ENCODE measurements at regions not wholly inside any gene's neighbourhood (a gene's known extent, or its start where the extent isn't known, plus 50 kb on each side); places are given as distances from the start of the nearest gene placed in this dataset.

DNA sequence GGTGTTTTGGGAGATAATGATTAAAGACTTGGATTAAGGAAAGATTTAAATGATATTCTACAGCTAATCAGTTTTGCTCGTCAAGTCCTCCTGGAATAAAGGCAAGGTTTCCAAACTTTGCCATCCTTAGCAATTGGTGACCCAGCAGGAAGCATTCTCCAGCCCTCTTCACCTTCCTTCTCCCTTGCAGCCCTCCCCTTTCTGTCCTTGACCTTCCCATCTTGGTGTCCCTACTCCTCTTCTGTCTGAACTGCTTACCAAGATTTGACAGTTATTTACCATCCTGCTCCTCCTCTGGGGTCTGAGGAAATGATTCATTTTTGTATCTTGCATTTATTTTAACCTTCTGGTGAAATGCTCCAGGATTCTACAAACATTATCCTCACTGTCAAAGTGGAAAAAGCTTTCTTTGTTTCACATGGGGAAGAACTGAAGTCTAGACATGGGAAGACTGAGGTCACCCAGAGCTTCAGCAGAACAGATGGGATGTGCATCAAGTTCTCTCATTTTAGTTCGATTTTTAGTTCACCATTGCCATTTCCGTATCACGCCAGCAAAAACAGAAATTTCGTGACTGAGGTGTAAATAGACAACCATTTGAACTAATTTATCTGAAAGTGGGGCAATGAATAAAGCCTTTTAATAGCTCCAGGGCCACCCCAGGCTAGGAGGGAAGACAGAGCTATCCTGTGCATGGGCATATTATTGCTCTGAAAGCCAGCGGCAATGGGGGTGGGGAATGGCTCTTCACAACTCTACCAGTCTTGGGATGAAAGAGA lies 504.4 kb upstream of the PLXNA2 start:
- no peak overlapping the region for H3K4me3 ChIP-seq (ENCODE audit: control insufficient read depth, low read depth, low read length)

DNA sequence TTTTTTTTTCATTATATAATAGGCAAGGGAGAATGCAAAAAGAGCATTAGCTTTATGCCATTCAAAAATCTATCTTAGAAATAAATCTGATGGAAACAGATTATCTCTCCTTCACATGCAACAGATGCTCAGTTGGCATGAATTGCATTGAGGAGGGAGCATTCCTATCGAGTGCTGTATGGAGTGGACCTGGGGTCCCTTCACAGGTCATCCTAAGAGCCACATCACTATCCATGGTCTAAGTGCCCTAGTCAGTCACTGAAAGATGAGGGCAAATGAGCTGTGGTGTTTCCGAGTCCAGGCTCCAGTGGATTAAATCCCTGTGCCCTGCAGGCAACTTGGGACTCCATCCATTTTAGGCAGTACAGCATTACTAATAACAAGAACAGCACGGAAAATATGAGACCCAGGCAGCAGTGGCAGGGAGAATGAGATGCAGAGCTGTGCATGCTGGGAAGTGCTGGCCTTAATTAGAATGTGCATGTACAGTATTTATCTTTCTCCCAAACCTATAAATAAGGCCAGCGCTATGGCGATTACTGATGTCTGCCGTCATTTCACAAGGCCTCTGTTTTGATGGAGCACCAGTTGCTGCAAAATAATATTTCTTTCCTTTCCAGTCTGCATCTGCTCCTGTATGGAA lies 512.3 kb upstream of the PLXNA2 start:
- DNase-seq (ENCODE audit: low read depth) = no peak
- H3K4me3 ChIP-seq (ENCODE audit: control insufficient read depth, low read depth, low read length) = no peak overlapping the region
- TF ChIP-seq, protein P1, sequence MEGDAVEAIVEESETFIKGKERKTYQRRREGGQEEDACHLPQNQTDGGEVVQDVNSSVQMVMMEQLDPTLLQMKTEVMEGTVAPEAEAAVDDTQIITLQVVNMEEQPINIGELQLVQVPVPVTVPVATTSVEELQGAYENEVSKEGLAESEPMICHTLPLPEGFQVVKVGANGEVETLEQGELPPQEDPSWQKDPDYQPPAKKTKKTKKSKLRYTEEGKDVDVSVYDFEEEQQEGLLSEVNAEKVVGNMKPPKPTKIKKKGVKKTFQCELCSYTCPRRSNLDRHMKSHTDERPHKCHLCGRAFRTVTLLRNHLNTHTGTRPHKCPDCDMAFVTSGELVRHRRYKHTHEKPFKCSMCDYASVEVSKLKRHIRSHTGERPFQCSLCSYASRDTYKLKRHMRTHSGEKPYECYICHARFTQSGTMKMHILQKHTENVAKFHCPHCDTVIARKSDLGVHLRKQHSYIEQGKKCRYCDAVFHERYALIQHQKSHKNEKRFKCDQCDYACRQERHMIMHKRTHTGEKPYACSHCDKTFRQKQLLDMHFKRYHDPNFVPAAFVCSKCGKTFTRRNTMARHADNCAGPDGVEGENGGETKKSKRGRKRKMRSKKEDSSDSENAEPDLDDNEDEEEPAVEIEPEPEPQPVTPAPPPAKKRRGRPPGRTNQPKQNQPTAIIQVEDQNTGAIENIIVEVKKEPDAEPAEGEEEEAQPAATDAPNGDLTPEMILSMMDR (IDR thresholded peaks at IDR 0.05; ENCODE audit: control insufficient read depth, insufficient read depth, low read depth, low read length, missing control alignments) = no peak

More for the DNA sequence above, 504.4 kb upstream of the PLXNA2 start:
- no peak for DNase-seq (ENCODE audit: low read depth)
- TF ChIP-seq, protein P1 (IDR thresholded peaks at IDR 0.05; ENCODE audit: control insufficient read depth, insufficient read depth, low read depth, low read length, missing control alignments) = no peak

DNA sequence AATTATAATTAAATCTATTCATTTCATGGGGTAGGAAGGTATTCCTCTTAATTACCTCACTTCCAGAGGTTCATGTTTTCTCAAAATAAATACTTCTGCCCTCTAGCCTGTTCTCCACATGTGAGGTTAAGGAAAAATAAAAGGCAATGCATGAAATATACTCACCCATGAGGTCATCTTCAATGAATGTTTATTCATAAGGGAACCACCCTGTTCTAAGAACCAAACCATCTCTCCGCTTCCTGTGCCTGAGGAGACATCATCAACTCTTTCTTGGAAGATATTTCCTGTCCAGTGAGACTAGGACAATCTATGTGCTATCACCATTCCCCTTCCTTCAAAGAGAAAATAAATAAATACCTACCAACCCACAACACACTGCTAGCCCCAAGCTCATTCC lies 513.7 kb upstream of the PLXNA2 start:
- DNase-seq (ENCODE audit: low read depth) = no peak
- H3K4me3 ChIP-seq (ENCODE audit: control insufficient read depth, low read depth, low read length) = no peak overlapping the region
- TF ChIP-seq, protein P1 (IDR thresholded peaks at IDR 0.05; ENCODE audit: control insufficient read depth, insufficient read depth, low read depth, low read length, missing control alignments) = no peak

DNA sequence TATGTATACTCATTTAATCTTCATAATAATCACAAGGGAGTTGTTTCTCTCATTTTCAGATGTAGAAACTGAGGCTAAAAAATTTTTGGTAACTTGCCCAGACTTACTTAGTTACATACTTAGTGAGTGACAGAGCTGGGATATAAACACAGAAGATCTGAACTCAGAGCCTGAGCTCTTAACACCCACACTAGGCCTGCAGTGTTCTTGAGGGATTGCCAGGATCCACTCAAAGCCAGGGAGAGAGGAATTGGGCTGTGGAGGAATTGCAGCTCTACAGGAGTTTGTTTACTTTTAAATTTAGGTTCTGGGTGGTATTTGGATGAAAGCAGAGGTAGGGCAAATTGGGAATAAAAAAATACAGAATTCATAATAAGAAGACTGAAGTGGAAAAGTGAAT lies 515.1 kb upstream of the PLXNA2 start:
- no peak for DNase-seq (ENCODE audit: low read depth)
- H3K4me3 ChIP-seq (ENCODE audit: control insufficient read depth, low read depth, low read length) = no peak overlapping the region
- TF ChIP-seq, protein P1 (IDR thresholded peaks at IDR 0.05; ENCODE audit: control insufficient read depth, insufficient read depth, low read depth, low read length, missing control alignments) = no peak

DNA sequence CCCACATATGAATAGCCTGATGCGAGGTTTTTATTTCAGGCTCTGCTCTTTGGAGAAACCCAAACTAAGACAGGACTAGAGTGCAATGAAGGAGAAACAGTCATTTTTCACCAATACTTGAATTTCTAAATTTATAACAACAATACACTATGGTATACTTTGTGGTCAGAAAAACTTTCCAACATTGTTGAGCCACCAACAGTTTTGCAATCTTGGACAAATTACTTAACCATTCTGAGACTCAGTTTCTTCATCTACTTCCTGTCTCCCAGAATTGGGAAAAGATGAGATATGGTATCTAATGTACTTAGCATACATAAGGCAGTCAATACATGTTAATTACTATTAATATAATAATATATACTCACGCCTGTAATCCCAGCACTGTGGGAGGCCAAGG lies 519.8 kb upstream of the PLXNA2 start:
- TF ChIP-seq, protein P1 (IDR thresholded peaks at IDR 0.05; ENCODE audit: control insufficient read depth, insufficient read depth, low read depth, low read length, missing control alignments) = no peak

DNA sequence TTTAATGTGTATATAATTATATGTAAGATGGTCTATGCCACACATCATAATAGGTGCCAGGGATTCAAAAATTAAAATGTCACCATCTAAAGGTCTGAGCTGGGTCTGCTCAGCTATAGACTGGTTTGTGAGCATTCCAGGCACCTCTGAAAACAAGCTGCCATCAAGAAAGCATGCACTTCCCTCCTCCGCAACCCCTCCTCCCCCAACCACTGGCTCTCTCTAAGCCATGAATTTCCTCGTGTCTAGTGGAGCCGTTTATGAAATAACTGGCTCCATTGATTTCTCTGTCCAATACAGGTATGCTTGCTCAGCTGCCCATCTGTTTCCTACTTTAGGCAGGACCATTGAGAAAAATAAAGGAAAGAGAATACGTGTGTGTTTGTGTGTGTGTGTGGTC lies 522.6 kb upstream of the PLXNA2 start:
- TF ChIP-seq, protein P1 (IDR thresholded peaks at IDR 0.05; ENCODE audit: control insufficient read depth, insufficient read depth, low read depth, low read length, missing control alignments) = no peak
- no peak overlapping the region for H3K4me3 ChIP-seq (ENCODE audit: control insufficient read depth, low read depth, low read length)
- DNase-seq (ENCODE audit: low read depth) = no peak

More for the DNA sequence above, 519.8 kb upstream of the PLXNA2 start:
- no peak for DNase-seq (ENCODE audit: low read depth)
- no peak overlapping the region for H3K4me3 ChIP-seq (ENCODE audit: control insufficient read depth, low read depth, low read length)

Measured in AG09309 (cell line).